PFSK-1 (cell line): ENCODE measurements at regions not wholly inside any gene's neighbourhood (a gene's known extent, or its start where the extent isn't known, plus 50 kb on each side); places are given as distances from the start of the nearest gene placed in this dataset.

ENCODE experiments used
- POLR2AphosphoS5 ChIP-seq: IDR thresholded peaks from 2 replicates; pipeline ENCODE4 v1.6.1; 2012; ENCODE audit warnings: low read depth, mild to moderate bottlenecking, control low read depth, low read length, moderate library complexity
- SIN3A ChIP-seq: IDR thresholded peaks from 2 replicates; pipeline ENCODE4 v1.6.1; 2012; ENCODE audit warnings: mild to moderate bottlenecking, low read length, moderate library complexity, borderline replicate concordance; ENCODE audit not compliant: insufficient read depth
- TF ChIP-seq, protein P1 (sequence below), 2 experiments: IDR thresholded peaks; 2 replicates each; pipeline versions ENCODE4 v1.6.1 to v1.8.0; 2011 to 2012; ENCODE audit warnings: low read depth in 2 of 2, low read length in 2 of 2, control low read depth in 1 of 2, inconsistent platforms in 1 of 2, mild to moderate bottlenecking in 1 of 2, moderate library complexity in 1 of 2; ENCODE audit not compliant: insufficient read depth in 1 of 2

GRCh38 chr10:120212275-120212674, 244.8 kb upstream of the PLPP4 start:
- TF ChIP-seq SIN3A: no peak
- TF ChIP-seq POLR2AphosphoS5: no peak
- TF ChIP-seq, protein P1, sequence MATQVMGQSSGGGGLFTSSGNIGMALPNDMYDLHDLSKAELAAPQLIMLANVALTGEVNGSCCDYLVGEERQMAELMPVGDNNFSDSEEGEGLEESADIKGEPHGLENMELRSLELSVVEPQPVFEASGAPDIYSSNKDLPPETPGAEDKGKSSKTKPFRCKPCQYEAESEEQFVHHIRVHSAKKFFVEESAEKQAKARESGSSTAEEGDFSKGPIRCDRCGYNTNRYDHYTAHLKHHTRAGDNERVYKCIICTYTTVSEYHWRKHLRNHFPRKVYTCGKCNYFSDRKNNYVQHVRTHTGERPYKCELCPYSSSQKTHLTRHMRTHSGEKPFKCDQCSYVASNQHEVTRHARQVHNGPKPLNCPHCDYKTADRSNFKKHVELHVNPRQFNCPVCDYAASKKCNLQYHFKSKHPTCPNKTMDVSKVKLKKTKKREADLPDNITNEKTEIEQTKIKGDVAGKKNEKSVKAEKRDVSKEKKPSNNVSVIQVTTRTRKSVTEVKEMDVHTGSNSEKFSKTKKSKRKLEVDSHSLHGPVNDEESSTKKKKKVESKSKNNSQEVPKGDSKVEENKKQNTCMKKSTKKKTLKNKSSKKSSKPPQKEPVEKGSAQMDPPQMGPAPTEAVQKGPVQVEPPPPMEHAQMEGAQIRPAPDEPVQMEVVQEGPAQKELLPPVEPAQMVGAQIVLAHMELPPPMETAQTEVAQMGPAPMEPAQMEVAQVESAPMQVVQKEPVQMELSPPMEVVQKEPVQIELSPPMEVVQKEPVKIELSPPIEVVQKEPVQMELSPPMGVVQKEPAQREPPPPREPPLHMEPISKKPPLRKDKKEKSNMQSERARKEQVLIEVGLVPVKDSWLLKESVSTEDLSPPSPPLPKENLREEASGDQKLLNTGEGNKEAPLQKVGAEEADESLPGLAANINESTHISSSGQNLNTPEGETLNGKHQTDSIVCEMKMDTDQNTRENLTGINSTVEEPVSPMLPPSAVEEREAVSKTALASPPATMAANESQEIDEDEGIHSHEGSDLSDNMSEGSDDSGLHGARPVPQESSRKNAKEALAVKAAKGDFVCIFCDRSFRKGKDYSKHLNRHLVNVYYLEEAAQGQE (IDR thresholded peaks at IDR 0.05; ENCODE audit: insufficient read depth in 1 of 2, low read depth in 2 of 2, low read length in 2 of 2): no peak
